ENCODE measurements at regions not wholly inside any gene's neighbourhood (a gene's known extent, or its start where the extent isn't known, plus 50 kb on each side); places are given as distances from the start of the nearest gene placed in this dataset.

- TF ChIP-seq POLR2A (IDR thresholded peaks at IDR 0.05) (no peak), CTCF (IDR thresholded peaks at IDR 0.05) (no peak)
Measured at GRCh38 chr10:37489658-37490003, 364.2 kb downstream of the ANKRD30A start.

Measured in Peyer's patch (tissue), 4 donors.